CD14-positive monocyte (primary cell): ENCODE measurements at regions not wholly inside any gene's neighbourhood (a gene's known extent, or its start where the extent isn't known, plus 50 kb on each side); places are given as distances from the start of the nearest gene placed in this dataset.

Experiments used
- DNase-seq, 3 donors: peaks; one replicate each; pipeline ENCODE4 v3.0.0-alpha.2; 2011 to 2022
- H2AFZ ChIP-seq: 2 replicates; pipeline ENCODE4 v1.6.0; 2012; ENCODE audit warnings: mild to moderate bottlenecking, low read depth, low read length, inconsistent platforms; ENCODE audit not compliant: insufficient read depth, poor library complexity, severe bottlenecking
- H3K27ac ChIP-seq, 2 donors: 1 replicate in 1 of 2; 2 replicates in 1 of 2; pipeline ENCODE4 v1.5.1; 2012 to 2013; ENCODE audit warnings: low read length in 2 of 2, control low read depth in 1 of 2, inconsistent platforms in 1 of 2, low read depth in 1 of 2, mild to moderate bottlenecking in 1 of 2
- H3K27me3 ChIP-seq, 2 donors: one replicate each; pipeline versions ENCODE4 v1.6.0 to v1.6.1; 2011 to 2013; ENCODE audit warnings: low read length in 2 of 2; ENCODE audit not compliant: control insufficient read depth in 2 of 2, insufficient read depth in 2 of 2
- H3K36me3 ChIP-seq, 2 donors: replicated peaks in 1 of 2; 1 replicate in 1 of 2; 2 replicates in 1 of 2; pipeline versions ENCODE4 v1.5.1 to v1.6.1; 2012 to 2013; ENCODE audit warnings: low read length in 2 of 2, control low read depth in 1 of 2, inconsistent platforms in 1 of 2, mild to moderate bottlenecking in 1 of 2; ENCODE audit not compliant: insufficient read depth in 2 of 2, control insufficient read depth in 1 of 2
- H3K4me1 ChIP-seq, 2 donors: 1 replicate in 1 of 2; 2 replicates in 1 of 2; pipeline versions ENCODE4 v1.5.1 to v1.6.1; 2012 to 2013; ENCODE audit warnings: low read length in 2 of 2, control low read depth in 1 of 2, inconsistent platforms in 1 of 2, mild to moderate bottlenecking in 1 of 2, moderate library complexity in 1 of 2; ENCODE audit not compliant: insufficient read depth in 2 of 2, control insufficient read depth in 1 of 2
- H3K4me2 ChIP-seq: replicated peaks from 2 replicates; pipeline ENCODE3; 2012; ENCODE audit warnings: low read length, moderate library complexity, mild to moderate bottlenecking; ENCODE audit not compliant: poor library complexity, severe bottlenecking; ENCODE audit errors: extremely low read depth
- H3K4me3 ChIP-seq, 3 experiments: fragments of 200-600 bp in 1 of 3; sonication (generic) in 1 of 3; replicated peaks in 1 of 3; 1 replicate in 2 of 3; 2 replicates in 1 of 3; pipeline ENCODE4 v1.5.1; 2011 to 2013; ENCODE audit warnings: low read length in 3 of 3, mild to moderate bottlenecking in 3 of 3, control low read depth in 2 of 3, low read depth in 2 of 3, inconsistent platforms in 1 of 3, moderate library complexity in 1 of 3
- H3K79me2 ChIP-seq: 2 replicates; pipeline ENCODE4 v1.6.0; 2012; ENCODE audit warnings: mild to moderate bottlenecking, control low read depth, inconsistent platforms, low read length, moderate library complexity; ENCODE audit not compliant: insufficient read depth
- H3K9ac ChIP-seq: 2 replicates; pipeline ENCODE4 v1.6.0; 2017; ENCODE audit warnings: low read length, mild to moderate bottlenecking; ENCODE audit not compliant: insufficient read depth, poor library complexity, severe bottlenecking
- H3K9me3 ChIP-seq, 2 donors: replicated peaks in 1 of 2; 1 replicate in 1 of 2; 2 replicates in 1 of 2; pipeline versions ENCODE4 v1.5.1 to v1.6.1; 2012 to 2013; ENCODE audit warnings: low read length in 2 of 2, control low read depth in 1 of 2; ENCODE audit not compliant: control insufficient read depth in 1 of 2, insufficient read depth in 1 of 2
- H4K20me1 ChIP-seq: 2 replicates; pipeline ENCODE4 v1.6.0; 2012; ENCODE audit warnings: mild to moderate bottlenecking, low read length, control low read depth, moderate library complexity; ENCODE audit not compliant: insufficient read depth
- H3K27ac Mint-ChIP-seq, 7 donors: one replicate each; pipeline ENCODE4 v1.8.0; 2020; ENCODE audit warnings: mild to moderate bottlenecking in 7 of 7, mixed read lengths in 7 of 7, moderate library complexity in 6 of 7, inconsistent platforms in 2 of 7
- H3K27me3 Mint-ChIP-seq, 3 donors: one replicate each; pipeline ENCODE4 v1.8.0; 2021 to 2022; ENCODE audit warnings: low read depth in 3 of 3, mild to moderate bottlenecking in 3 of 3, mixed read lengths in 3 of 3, moderate library complexity in 3 of 3, inconsistent platforms in 1 of 3
- H3K36me3 Mint-ChIP-seq, 2 donors: one replicate each; pipeline ENCODE4 v1.8.0; 2020; ENCODE audit warnings: mixed read lengths in 2 of 2, inconsistent platforms in 1 of 2, mild to moderate bottlenecking in 1 of 2
- H3K4me1 Mint-ChIP-seq: one replicate; pipeline ENCODE4 v1.8.0; 2020; ENCODE audit warnings: mild to moderate bottlenecking, mixed read lengths
- H3K4me3 Mint-ChIP-seq, 2 donors: one replicate each; pipeline ENCODE4 v1.8.0; 2020; ENCODE audit warnings: mild to moderate bottlenecking in 2 of 2, mixed read lengths in 2 of 2, moderate library complexity in 1 of 2
- H3K9me3 Mint-ChIP-seq, 7 donors: one replicate each; pipeline ENCODE4 v1.8.0; 2020 to 2022; ENCODE audit warnings: mixed read lengths in 7 of 7, mild to moderate bottlenecking in 6 of 7, moderate library complexity in 6 of 7, inconsistent platforms in 2 of 7
- WGBS: methylation state at CpG from one replicate; pipeline ENCODE4 v1.1.5; 2013; ENCODE audit warnings: missing lambda C conversion rate; ENCODE audit not compliant: insufficient coverage; 5-methylcytosine and 5-hydroxymethylcytosine counted together
- intact Hi-C, 2 donors: fragments of 100-400 bp; cut with micrococcal nuclease; formaldehyde crosslinking; loops; one replicate each; pipeline versions ENCODE4 v1.15.0 to v1.15.1; 2023
- TF ChIP-seq, protein P1 (sequence below): fragments of 200-600 bp; IDR thresholded peaks from one replicate; pipeline ENCODE4 v1.8.0; 2022; ENCODE audit warnings: antibody characterized with exemption, mild to moderate bottlenecking

DNA sequence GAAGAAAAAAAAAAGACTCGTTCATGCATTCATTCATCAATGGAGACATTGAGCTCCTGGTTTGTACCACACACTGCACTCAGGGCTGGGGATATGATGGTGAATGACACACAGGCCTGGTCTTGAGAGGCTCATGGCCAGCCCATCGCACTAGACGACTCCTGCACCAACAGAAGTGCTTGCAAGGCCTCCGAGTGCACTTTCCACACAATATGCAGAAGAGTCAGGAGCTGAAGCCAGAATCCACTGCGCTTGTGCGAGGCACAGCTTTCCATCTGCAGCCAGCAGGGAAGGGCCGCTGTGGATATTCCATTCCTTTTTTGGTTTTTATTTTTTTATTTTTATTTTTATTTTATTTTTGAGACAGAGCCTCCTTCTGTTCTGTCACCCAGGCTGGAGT lies 192.4 kb downstream of the DICER1 start:
- Mint-ChIP-seq H3K27me3 (peaks cover 5 to 15% (median 6%) of the 10 kb centered on the region in 3 donors), H3K27ac (no peak overlapping the region), H3K4me1 (no peaks in the 10 kb centered on the region), H3K9me3 (peaks cover 0 to 2% (median 0%) of the 10 kb centered on the region in 7 donors), H3K4me3 (no peak overlapping the region), H3K36me3 (no peaks in the 10 kb centered on the region)
- Histone ChIP-seq H3K79me2 (no peaks in the 10 kb centered on the region), H3K4me3 (no peak overlapping the region), H3K36me3 (no peaks in the 10 kb centered on the region), H2AFZ (no peak overlapping the region), H3K27me3 (peaks cover 0 to 3% of the 10 kb centered on the region in 2 donors), H3K4me2 (no peak overlapping the region), H3K9me3 (no peaks in the 10 kb centered on the region), H3K4me1 (no peaks in the 10 kb centered on the region), H3K27ac (no peak overlapping the region), H3K9ac (no peak overlapping the region), H4K20me1 (no peaks in the 10 kb centered on the region)
- TF ChIP-seq, protein P1, sequence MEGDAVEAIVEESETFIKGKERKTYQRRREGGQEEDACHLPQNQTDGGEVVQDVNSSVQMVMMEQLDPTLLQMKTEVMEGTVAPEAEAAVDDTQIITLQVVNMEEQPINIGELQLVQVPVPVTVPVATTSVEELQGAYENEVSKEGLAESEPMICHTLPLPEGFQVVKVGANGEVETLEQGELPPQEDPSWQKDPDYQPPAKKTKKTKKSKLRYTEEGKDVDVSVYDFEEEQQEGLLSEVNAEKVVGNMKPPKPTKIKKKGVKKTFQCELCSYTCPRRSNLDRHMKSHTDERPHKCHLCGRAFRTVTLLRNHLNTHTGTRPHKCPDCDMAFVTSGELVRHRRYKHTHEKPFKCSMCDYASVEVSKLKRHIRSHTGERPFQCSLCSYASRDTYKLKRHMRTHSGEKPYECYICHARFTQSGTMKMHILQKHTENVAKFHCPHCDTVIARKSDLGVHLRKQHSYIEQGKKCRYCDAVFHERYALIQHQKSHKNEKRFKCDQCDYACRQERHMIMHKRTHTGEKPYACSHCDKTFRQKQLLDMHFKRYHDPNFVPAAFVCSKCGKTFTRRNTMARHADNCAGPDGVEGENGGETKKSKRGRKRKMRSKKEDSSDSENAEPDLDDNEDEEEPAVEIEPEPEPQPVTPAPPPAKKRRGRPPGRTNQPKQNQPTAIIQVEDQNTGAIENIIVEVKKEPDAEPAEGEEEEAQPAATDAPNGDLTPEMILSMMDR: no peak
- WGBS: 90% methylated on average over 3 of the region's 7 CpGs
- intact Hi-C loops: no loop called here
- no peak for DNase-seq

- WGBS: 88% methylated on average over 1 of the region's 3 CpGs
- H3K27ac Mint-ChIP-seq: no peak overlapping the region
- peaks cover 0 to 3% of the 10 kb centered on the region in 2 donors for H3K27me3 ChIP-seq
Observed at GRCh38 chr14:94964181-94964580, 193.1 kb downstream of the DICER1 start.

More at GRCh38 chr14:94964181-94964580, 193.1 kb downstream of the DICER1 start:
- H3K9me3 Mint-ChIP-seq: no peaks in the 10 kb centered on the region
- H3K36me3 ChIP-seq: no peaks in the 10 kb centered on the region
- no peaks in the 10 kb centered on the region for H4K20me1 ChIP-seq
- H2AFZ ChIP-seq: no peak overlapping the region
- no peak overlapping the region for H3K27ac ChIP-seq
- H3K4me1 ChIP-seq: no peaks in the 10 kb centered on the region
- no peaks in the 10 kb centered on the region for H3K4me1 Mint-ChIP-seq
- H3K36me3 Mint-ChIP-seq: no peaks in the 10 kb centered on the region
- H3K9me3 ChIP-seq: no peaks in the 10 kb centered on the region
- intact Hi-C loops: no loop called here
- TF ChIP-seq, protein P1: no peak
- H3K27me3 Mint-ChIP-seq: peaks cover 5 to 15% (median 6%) of the 10 kb centered on the region in 3 donors
- no peak overlapping the region for H3K4me2 ChIP-seq
- H3K4me3 Mint-ChIP-seq: no peak overlapping the region
- no peaks in the 10 kb centered on the region for H3K79me2 ChIP-seq
- H3K4me3 ChIP-seq: no peak overlapping the region
- no peak for DNase-seq
- H3K9ac ChIP-seq: no peak overlapping the region
